ENCODE measurements at regions not wholly inside any gene's neighbourhood (a gene's known extent, or its start where the extent isn't known, plus 50 kb on each side); places are given as distances from the start of the nearest gene placed in this dataset.

GRCh38 chr2:12288048-12288447, 428.7 kb upstream of the TRIB2 start:
- intact Hi-C loops (cut with DNase I, micrococcal nuclease) = no loop called here
- no peaks in the 10 kb centered on the region for H3K4me1 ChIP-seq (ENCODE audit: low read depth)
- no peak for DNase-seq
- TF ChIP-seq CTCF (IDR thresholded peaks at IDR 0.05) = no peak
- no peaks in the 10 kb centered on the region for H3K9me3 ChIP-seq
- no peak overlapping the region for H3K4me3 ChIP-seq
- ATAC-seq = no peak
- H3K36me3 ChIP-seq (ENCODE audit: low read depth) = no peaks in the 10 kb centered on the region

- H3K4me3 ChIP-seq = no peak overlapping the region
- intact Hi-C loops (cut with DNase I, micrococcal nuclease) = no loop called here
- H3K9me3 ChIP-seq = no peaks in the 10 kb centered on the region
- no peaks in the 10 kb centered on the region for H3K4me1 ChIP-seq (ENCODE audit: low read depth)
- ATAC-seq (no peak), DNase-seq (no peak)
- TF ChIP-seq CTCF (IDR thresholded peaks at IDR 0.05) = no peak
- H3K36me3 ChIP-seq (ENCODE audit: low read depth) = no peaks in the 10 kb centered on the region
These were observed 427.5 kb upstream of the TRIB2 start for GRCh38 chr2:12289120-12289802.

- no peak for ATAC-seq
- no peaks in the 10 kb centered on the region for H3K9me3 ChIP-seq
These were observed 425.4 kb upstream of the TRIB2 start for GRCh38 chr2:12291303-12291702.

GRCh38 chr2:12293874-12294273, 422.9 kb upstream of the TRIB2 start:
- ATAC-seq = no peak
- intact Hi-C loops (cut with DNase I, micrococcal nuclease) = no loop called here
- TF ChIP-seq CTCF (IDR thresholded peaks at IDR 0.05) = no peak
- H3K9me3 ChIP-seq = no peaks in the 10 kb centered on the region
- H3K4me1 ChIP-seq (ENCODE audit: low read depth) = no peaks in the 10 kb centered on the region
- H3K4me3 ChIP-seq = no peak overlapping the region
- no peak for DNase-seq
- no peaks in the 10 kb centered on the region for H3K36me3 ChIP-seq (ENCODE audit: low read depth)

More at GRCh38 chr2:12291303-12291702, 425.4 kb upstream of the TRIB2 start:
- H3K36me3 ChIP-seq (ENCODE audit: low read depth) = no peaks in the 10 kb centered on the region
- H3K4me1 ChIP-seq (ENCODE audit: low read depth) = no peaks in the 10 kb centered on the region
- intact Hi-C loops (cut with DNase I, micrococcal nuclease) = no loop called here
- no peak for TF ChIP-seq CTCF (IDR thresholded peaks at IDR 0.05)
- DNase-seq = no peak
- H3K4me3 ChIP-seq = no peak overlapping the region

- DNase-seq = no peak
- no peaks in the 10 kb centered on the region for H3K36me3 ChIP-seq (ENCODE audit: low read depth)
- intact Hi-C loops (cut with DNase I, micrococcal nuclease) = no loop called here
- no peaks in the 10 kb centered on the region for H3K9me3 ChIP-seq
- no peak overlapping the region for H3K4me3 ChIP-seq
- ATAC-seq = no peak
- no peaks in the 10 kb centered on the region for H3K4me1 ChIP-seq (ENCODE audit: low read depth)
- no peak for TF ChIP-seq CTCF (IDR thresholded peaks at IDR 0.05)
These were observed 420.7 kb upstream of the TRIB2 start for GRCh38 chr2:12295856-12296519.

All from mucosa of descending colon (tissue), 3 donors.